Esophagus muscularis mucosa (tissue), 4 donors: ENCODE measurements at regions not wholly inside any gene's neighbourhood (a gene's known extent, or its start where the extent isn't known, plus 50 kb on each side); places are given as distances from the start of the nearest gene placed in this dataset.

Source experiments
- CTCF ChIP-seq, 3 experiments: fragments of 200-600 bp in 2 of 3; fragments of 450-650 bp in 1 of 3; sonication (generic) in 2 of 3; IDR thresholded peaks; one replicate each; pipeline ENCODE4 v1.5.1; 2017 to 2019; ENCODE audit warnings: antibody characterized with exemption in 3 of 3, mild to moderate bottlenecking in 2 of 3, moderate library complexity in 1 of 3
- EP300 ChIP-seq: sonication (generic); formaldehyde crosslinking; IDR thresholded peaks from one replicate; pipeline ENCODE4 v1.6.1; 2017; ENCODE audit warnings: antibody characterized with exemption
- POLR2A ChIP-seq: fragments of 450-650 bp; IDR thresholded peaks from one replicate; pipeline ENCODE4 v1.6.1; 2017; ENCODE audit warnings: antibody characterized with exemption, moderate library complexity, mild to moderate bottlenecking, low read depth
- POLR2AphosphoS5 ChIP-seq, 2 donors: sonication (generic); formaldehyde crosslinking; IDR thresholded peaks; one replicate each; pipeline ENCODE4 v1.6.1; 2017; ENCODE audit warnings: antibody characterized with exemption in 2 of 2

DNA sequence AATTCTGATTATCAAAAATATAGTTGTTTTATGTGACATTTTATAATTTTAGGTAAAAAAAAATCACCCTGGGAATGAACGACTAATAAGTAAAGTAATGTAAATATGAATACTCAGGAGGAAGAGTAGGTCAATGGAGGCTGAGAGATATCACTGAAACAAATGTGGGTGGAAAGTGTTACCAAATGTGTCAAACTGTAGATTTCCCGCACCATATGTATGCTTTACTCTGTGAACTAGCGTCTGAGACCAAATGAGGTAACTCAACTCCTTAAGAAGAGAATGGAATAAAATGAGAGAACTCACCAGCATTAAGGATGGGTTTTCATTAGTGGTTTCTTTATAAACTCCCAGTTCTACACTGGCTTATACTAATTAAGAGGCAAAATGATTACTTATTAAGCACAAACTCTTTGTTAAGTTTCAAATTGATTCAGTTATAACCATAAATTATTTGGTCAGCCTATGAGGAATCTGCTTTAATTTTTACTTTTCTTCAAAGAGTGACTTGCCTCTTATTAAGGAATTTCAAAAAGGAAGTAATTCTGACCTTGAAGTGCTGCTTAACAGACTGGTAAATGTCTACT, 784.7 kb upstream of the GJE1 start:
- TF ChIP-seq CTCF (IDR thresholded peaks at IDR 0.05), result no peak
- TF ChIP-seq POLR2A, result no peak
- TF ChIP-seq POLR2AphosphoS5 (IDR thresholded peaks at IDR 0.05), result no peak
- no peak for TF ChIP-seq EP300
